C4-2B (cell line): ENCODE measurements at regions not wholly inside any gene's neighbourhood (a gene's known extent, or its start where the extent isn't known, plus 50 kb on each side); places are given as distances from the start of the nearest gene placed in this dataset.

ENCODE experiments used
- H3K27ac ChIP-seq: fragments of 450-650 bp; 2 replicates; pipeline ENCODE4 v1.5.1; 2017
- CTCF ChIP-seq: fragments of 450-650 bp; conservative IDR thresholded peaks from 2 replicates; pipeline ENCODE4 v1.5.1; 2017; ENCODE audit warnings: mild to moderate bottlenecking
- ZFX ChIP-seq: fragments of 450-650 bp; IDR thresholded peaks from 2 replicates; pipeline ENCODE4 v1.6.1; 2017

DNA sequence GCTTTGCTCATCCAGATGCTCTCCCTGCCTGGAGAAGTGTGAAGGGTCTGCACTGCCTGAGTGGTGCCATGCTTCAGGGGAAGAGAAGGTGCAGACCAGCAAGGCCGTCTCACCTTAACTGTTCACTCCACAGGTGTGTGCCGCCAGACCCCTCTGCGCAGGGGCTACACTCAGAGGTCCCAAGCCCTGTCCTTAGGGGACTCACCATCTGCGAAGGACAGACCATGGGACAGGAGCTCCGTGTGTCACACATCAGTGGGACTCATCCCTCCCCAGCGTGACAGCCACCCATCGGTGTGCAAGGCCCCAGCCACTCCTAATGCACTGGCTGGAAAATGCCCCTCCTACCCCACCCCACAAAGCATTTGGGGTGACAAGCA lies 142.9 kb downstream of the OLFM1 start:
- no peak for TF ChIP-seq CTCF

GRCh38 chr9:135230817-135231520 lies 143.5 kb downstream of the OLFM1 start:
- TF ChIP-seq CTCF (no peak), ZFX (no peak)
- no peak overlapping the region for H3K27ac ChIP-seq

More for the DNA sequence above, 142.9 kb downstream of the OLFM1 start:
- H3K27ac ChIP-seq: no peak overlapping the region

DNA sequence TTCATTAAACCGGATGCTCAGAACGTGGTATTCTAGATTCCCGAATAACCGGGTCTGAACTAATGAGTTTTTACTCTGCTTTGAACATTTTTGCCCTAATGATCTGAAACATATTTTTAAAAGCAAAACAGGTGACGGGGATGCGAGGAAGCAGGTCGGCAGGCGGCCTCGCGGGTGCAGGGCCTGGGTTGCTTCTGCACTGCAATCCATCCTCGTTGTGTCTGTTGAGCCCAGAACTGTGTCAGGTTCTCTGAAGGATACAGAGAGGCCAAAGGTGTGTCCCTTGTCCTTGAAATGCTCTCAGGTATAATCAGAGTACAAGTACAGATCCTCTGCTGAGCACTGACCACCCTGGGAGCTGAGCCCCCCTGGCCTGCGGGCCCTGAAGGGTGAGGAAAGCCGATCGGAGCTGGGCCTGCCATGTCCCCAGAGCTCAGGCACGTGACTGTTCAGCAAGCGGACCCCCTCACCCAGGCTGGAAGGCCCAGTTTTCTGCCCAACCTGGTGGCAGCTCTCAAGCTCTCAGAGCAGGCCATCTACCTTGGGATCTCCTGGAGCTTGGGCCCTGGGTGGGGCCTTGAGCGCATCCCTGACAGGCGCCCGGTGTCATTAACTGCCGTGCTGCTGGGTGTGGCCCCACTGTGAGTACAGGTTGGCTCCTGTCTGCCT lies 151.8 kb downstream of the OLFM1 start:
- no peak overlapping the region for H3K27ac ChIP-seq
- no peak for TF ChIP-seq CTCF
- TF ChIP-seq ZFX: no peak

GRCh38 chr9:135239769-135240141 lies 152.3 kb downstream of the OLFM1 start:
- no peak for TF ChIP-seq ZFX
- no peak for TF ChIP-seq CTCF
- no peak overlapping the region for H3K27ac ChIP-seq

GRCh38 chr9:135240222-135240621 lies 152.8 kb downstream of the OLFM1 start:
- H3K27ac ChIP-seq: no peak overlapping the region
- TF ChIP-seq CTCF (no peak), ZFX (no peak)

DNA sequence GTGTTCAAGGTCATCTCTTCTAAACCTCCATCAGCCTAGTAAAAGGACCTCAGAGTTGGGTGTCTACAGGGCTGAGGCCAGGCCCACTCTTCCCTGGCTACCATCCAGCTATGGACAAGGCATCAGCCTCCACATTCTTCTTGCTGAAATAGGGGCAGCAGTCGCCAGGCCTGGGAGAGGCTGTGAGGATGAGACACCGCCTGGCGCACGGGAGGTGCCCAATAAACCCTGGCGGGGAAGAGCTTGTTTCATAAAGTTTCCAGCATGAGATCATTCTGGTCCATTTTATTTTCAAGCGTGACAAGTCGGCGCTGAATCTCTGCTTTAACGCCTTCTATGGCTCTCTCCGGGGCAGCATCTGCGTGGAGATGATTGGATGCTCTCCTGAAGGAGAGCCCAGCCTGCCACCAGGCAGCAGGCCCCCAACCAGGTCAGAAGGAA lies 153.4 kb downstream of the OLFM1 start:
- no peak overlapping the region for H3K27ac ChIP-seq
- no peak for TF ChIP-seq ZFX
- no peak for TF ChIP-seq CTCF

DNA sequence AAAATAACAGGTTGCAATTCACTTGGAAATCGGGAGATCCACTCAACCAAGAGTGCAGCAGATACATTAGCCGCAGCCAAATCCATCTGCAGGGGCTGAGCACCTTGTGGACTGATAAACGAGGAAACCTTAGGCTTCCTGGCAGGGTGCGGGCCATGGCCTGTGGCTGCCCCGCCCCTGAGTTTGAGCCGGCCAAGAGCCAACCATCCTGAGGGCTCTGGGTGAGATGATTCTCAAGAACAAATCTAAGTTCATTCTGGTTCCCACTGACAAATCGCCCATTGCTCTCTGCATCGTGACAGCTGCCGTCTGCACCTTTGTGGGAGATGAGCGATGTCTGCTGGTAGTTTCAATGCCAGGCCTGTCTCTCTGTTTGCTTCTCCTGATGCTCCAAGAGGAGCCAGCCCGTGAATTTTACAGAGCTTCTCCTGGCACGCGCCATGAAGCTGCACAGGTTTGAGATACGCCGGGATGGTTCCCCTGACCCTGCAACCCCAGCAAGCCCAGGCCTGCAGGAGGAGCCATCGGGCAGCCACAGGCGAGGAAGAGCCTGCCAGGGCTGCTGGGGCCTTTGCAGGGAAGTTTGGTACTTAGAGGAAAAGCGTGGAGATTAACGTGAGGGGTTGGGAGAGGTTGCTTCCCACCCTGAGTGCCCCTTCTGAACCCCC lies 154.0 kb downstream of the OLFM1 start:
- no peak overlapping the region for H3K27ac ChIP-seq

More for the DNA sequence above, 154.0 kb downstream of the OLFM1 start:
- TF ChIP-seq ZFX: no peak
- no peak; the same call in 1 of the 2 replicates for TF ChIP-seq CTCF
